Effector CD8-positive, alpha-beta T cell (primary cell): ENCODE measurements at regions not wholly inside any gene's neighbourhood (a gene's known extent, or its start where the extent isn't known, plus 50 kb on each side); places are given as distances from the start of the nearest gene placed in this dataset.

Source experiments
- DNase-seq: peaks from one replicate; lab custom pipeline; 2025; lab: John Stamatoyannopoulos, UW

DNA sequence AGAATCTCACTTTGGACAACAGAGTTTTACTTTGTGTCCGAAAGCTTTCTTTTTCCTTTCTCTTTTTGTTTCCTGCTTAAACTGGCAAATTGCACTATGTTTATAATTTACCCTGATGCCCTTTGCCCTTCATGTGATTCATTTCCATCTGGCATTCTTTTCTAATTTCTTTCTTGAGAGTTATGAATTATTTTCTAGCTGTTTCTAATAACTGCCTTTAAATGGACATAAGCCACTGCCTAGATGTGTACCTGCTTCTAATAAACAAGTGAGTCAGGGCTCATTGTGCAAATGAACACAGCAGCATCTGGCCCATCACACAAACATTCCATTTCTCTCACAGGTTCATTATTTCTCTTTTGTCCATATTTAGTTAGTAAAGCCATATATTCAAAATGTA is 242.3 kb upstream of the GPRIN3 start:
- no peak for DNase-seq

DNA sequence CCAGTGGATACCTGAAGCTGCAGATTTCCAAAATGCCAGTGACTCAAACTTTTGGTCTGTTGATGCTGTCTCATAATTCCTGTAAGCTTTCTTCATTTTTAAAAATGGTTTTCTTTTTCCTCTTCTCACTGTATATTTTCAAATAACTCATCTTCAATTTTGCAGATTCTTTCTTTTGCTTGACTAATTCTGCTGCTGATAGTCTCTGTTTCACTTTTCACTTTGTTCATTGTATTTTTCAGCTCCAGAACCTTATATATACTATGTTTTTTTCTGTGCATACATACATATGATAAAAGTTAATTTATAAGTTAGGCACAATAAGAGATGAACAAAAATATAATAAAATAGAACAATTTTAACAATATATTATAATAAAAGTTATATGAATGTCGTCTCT is 237.7 kb upstream of the GPRIN3 start:
- DNase-seq: no peak

DNA sequence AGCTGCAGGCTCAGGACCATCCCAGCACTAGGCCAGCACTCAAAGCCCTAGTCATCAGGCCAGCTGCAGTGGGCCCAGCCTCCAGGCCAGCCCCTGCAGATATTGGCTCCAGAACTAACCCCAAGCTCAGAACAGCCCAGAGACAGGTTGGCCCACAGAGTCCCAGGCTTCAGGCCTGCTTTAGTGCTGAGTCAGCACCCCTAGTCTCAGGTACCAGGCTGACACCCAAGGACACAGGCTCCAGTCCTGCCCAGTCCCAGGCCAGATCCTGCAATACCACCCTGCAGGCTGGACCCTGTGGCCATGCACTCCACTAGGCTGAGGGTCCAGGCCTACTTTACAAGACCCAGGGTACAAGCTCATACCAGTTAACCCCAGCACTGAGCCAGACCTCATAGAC is 234.4 kb upstream of the GPRIN3 start:
- no peak for DNase-seq

DNA sequence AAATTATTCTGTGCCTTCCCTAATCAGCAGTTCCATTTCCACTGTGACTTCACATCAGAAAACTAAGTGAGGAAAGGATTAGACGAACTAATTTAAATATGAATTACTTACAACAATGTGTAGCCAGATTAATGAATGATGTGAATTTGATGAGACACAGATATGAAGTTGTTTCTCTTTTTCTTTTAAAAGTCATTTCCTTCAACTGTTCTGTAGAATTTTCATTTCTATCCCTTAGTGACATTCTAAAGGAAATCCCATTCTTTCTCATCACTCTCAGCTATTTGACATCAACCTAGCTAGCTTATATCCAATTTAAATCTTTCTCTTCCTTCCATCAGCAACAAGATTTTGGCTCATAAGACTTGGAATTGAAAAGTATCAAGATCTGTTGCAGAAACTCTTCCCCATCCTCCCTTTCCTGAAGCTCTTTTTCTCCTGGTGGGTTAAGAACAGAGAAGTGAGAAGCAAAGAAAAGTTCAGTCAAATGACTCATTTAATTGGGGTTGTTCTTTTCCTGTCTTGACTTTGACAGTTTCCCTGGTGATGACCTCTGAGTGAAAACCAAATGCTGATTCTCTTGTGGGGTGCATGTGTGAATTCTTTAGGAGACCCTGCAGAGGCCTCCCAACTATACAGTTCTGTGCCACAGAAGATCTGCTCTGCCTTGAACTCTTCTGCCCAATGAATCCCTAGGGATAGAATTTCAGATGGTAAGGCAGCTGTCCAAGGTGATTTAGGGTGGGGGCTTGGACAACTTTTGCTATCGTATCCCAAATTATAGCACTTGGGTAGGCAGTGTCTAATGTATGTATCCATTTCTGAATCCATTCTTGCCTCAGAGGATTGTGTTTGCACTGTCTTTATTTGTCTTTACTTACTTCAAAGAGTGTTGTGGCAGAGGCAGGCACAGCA is 232.5 kb upstream of the GPRIN3 start:
- DNase-seq: no peak

DNA sequence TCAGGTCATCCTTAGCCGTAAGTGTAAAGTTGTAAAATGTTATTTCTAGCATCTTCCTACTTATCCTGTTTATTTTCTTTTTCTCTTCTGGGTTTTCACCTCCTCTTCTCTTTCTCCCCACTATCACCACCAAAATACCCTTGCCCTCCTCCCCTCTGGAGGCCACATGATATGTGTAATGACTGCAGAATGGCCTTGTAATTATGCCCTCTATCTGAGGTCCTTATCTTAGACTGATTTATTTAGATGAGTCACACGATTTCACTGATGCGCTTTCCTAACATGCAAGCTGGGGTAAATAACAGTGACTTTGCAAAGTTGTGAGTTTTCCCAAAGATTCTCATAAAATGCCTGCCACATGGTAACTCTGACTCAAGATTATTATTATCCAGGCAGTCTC is 231.8 kb upstream of the GPRIN3 start:
- DNase-seq: no peak

DNA sequence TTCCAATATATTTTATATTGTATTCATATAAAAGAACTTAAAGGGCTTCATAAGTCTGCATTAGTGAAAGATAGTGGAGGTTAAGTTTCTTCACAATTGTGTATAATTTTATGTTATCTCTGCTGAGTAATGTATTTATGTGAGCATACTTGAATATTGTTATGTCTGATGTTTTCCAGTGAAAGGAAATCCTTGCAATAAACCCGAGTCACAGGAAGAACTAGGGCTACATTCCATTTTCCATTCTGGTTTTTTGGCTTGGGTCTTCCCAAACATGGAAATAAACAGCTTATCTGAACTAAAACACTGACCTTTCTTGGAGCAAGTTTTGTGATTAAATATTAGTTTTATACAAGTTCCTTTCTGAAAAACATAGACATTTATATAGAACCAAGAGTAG is 231.3 kb upstream of the GPRIN3 start:
- DNase-seq: no peak

DNA sequence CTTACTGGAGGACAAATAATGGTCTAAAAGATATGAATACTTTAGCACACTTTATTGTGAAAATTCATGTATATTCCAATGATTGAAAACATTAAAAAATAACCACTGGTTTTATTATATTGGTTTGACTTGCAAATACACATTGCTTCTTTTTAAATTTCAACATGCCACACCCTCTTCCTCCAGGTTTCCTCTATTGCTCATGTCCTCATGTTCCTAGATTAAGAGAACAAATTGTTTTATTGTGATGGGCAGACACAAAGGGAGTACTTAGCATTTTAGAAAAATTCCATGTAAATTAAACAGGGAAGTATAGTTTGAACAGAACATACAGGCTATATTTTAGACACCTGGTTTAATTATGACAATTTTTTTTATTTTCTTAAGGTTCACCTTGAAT is 230.6 kb upstream of the GPRIN3 start:
- DNase-seq: no peak

DNA sequence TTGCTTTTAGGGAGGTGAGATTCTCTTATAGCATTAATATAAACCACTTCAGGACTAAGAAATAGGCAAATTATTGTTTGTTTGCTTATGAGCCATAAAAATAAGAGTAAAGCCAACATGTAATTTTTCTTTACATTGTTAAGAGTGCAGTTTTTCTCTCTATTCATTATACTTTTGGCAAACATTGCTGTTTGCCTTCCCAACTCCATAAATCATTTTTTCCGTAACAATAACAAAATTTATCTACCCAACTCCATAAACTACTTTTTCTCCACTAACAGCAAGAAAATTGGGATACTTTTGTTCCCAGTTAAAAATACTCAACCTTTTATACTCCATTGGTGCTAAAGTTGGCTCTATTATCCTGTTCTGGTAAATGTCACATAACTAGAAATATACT is 229.7 kb upstream of the GPRIN3 start:
- DNase-seq: no peak

DNA sequence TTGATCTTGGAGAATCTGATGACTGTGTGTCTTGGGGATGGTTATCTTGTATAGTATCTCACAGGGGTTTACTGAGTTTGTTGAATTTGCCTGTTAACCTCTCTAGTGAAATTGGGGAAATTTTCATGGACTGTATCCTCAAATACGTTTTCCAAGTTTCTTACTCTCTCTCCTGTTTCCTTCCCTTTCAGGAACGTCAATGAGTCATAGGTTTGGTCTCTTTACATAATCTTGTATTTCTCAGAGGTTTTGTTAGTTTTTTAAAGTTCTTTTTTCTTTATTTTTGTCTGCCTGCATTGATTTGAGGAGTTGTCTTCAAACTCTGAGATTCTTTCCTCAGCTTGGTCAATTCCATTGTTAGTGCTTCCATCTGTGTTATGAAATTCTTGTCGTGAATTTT is 227.7 kb upstream of the GPRIN3 start:
- DNase-seq: no peak

DNA sequence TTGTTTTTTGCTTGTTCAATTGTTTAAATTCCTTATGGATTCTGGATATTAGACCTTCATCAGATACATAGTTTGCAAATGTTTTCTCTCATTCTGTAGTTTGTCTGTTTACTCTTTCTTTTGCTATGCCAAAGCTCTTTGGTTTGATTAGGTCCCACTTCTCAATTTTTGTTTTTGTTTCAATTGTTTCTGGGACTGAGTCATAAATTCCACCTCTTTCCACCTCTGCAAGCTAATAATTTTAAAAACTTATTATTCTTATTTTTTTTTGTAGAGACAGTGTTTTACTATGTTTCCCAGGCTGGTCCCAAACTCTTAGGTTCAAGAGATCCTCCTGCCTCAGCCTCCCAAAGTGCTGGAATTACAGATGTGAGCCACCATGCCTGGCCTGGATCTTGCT is 226.8 kb upstream of the GPRIN3 start:
- DNase-seq: no peak

DNA sequence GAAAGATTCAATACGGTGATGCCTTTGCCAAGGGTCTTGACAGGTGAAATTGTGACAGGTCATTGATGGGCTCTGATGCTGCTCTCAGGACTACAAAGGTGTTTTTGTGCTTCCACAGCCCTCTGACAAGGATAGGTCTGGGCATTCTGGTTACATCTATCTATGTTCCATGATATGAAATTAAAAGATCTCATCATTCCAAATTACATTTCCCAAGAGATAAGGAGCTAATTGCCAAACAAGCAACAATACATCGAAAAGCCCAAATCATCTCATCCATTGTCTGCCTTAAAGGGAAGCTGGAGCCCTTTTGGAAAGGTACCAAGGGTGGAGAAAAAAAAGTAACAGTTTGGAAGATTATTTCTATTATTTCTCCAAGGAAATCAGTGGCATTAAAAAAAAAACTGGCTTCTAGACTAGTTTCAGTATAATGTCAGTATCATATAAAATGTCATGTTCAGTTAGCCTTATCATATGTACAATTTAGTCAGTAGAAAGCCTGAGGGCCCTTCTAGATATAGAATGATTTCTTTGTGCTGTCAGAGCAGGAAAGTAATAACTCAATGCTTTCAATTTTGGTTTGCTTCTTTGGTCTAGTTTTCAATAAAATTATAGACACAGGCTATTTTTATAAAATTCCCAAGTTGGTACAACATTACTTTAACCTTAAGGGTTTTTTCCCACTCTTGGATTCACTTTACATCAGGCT is 224.5 kb upstream of the GPRIN3 start:
- DNase-seq: no peak

DNA sequence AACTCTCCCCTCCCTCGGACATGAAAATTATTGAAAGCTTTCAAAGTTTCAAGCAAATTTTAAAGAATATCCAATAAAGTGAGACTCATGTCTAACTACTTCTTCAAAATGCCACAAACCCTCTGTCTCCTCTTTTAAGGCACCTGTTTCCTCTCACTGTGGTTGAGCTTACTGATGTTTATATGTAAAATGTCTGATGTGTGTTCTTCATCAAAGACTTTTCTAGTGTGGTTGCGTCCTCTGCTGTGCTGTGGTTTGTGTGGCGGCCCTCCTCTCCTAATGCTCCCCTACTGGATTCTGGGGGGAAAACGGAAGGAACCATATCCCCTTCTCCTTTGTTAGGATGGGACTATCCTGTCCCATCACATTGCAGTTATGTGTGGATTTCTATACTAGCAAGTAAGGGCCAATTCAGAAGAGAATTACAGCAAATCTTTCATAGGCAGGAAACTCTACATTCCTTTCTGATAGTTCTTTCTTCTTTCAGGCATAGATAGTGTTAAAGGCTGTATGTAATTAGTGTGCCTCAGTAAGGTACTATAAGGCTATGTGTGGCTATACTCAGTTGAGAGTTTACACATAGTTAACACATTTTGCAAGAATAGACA is 221.0 kb upstream of the GPRIN3 start:
- DNase-seq: no peak

DNA sequence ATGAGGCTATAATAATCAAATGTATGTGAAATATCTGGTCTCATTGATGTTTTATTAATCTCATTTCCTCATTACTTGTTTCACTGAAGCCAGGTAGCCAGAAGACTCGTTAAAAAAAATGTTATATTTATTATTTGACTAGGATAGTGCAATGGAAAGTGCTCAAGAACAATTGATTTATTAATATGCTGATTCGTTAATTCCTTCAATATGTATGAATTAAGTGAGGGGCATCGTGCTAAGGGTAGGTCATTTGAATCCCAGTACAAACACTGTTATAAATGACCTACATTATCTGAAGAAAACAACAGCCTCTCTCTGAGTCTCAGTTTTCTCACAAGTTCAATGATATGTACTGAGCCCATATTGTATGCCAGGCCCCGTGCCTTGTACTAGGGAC is 214.2 kb upstream of the GPRIN3 start:
- no peak for DNase-seq

DNA sequence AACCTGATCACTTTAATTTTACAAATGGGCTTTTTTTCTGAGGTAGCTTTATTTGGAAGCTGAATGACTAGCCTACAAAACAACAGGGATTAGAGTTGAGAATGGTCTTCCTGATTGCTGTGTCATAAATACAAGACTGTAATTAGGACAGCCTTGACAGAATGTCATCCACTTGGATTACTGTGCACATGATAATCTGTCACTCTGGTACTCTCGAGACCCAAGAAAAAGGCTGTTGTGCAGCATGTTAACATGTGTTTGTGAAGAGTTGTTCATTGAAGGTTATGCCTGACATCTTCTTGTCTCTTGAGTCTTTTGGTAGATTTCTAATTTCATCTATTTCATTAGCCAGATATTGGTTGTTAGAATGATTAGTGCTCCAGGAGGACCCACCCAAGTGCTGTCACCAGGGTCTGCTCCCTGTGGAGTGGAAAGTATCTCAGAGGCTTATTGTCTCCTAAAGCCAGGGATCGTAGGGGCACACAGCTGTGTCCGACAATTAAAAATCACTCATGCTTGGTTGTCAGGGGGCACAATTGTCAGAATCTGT is 212.2 kb upstream of the GPRIN3 start:
- DNase-seq: no peak

DNA sequence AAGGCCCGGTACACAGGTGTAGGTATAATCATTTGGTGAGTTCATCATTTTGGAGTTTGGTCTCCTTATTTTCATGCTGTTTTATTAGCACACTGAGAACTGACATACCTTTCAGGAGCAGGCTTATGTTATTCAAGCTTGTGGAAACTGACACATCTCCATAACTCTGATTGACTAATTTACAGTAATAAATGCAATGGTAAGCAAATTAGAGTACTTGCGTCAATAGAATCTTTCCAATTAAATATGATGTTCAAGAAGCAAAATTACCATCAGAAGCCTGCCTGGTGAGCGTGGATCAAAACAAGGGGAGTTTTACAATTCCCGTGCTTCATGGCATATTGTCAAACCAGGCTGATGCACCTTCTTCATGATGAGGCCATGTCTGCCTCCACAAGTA is 210.7 kb upstream of the GPRIN3 start:
- no peak for DNase-seq

DNA sequence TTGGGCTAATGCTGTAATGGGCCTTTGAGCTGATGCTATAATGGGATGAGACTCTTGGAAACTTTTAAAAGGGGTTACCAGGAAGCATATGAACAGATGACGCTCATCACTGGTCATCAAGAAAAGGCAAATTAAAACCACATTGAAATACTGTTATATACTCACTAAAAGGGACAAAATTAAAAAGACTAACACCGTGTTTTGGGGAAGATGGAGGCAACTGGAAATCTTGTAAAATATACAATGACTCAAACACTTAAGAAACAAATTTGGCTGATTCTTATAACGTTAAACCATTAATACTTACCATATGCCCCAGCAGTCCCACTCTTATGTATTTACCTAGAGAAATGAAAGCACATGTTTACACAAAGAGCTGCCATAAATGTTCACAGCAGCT is 207.2 kb upstream of the GPRIN3 start:
- DNase-seq: no peak

DNA sequence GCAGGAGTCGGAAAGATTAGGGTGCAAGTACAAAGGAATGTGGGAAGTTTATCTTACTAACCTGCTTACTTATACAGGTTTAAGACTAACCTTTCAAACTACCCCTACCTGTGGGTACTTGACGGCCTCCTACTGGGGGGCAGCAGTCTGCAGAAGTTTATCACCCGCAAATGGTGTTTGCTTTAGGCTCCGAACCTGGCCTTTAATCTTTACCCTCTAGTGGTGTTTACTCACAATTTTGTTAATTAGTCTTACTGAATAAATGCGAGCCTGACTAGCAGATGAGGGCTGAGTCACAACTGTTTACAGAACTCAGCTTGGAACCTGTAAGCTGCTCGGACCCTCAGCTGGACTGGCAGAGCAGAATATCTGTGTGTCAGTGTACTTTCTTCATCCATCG is 204.2 kb upstream of the GPRIN3 start:
- DNase-seq: no peak

DNA sequence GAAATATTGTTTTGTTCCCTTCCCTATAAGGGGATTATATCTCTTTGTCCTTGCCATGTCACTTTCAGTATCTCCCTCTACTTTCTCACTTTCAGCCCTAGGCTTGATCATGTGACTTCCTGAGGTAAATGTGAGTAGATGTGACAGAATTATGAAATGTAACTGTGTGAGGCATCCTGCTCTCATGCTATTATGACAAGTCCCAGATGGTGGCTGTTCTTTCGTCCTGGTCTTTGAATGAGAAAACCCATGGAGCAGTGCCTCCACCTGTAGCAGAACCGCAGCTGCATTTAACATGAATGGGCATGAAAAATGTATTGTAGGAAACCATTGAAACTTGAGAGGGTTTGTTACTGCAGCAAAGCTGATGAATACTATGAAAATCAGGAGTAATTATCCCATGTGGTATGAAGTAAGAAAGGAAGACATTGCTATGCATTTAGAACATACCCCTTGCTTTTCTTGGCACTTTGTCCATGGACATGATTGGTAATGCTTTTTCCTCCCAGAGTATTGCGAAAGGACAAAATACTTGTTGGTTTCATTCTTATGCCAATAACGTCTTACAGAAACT is 202.2 kb upstream of the GPRIN3 start:
- no peak for DNase-seq

DNA sequence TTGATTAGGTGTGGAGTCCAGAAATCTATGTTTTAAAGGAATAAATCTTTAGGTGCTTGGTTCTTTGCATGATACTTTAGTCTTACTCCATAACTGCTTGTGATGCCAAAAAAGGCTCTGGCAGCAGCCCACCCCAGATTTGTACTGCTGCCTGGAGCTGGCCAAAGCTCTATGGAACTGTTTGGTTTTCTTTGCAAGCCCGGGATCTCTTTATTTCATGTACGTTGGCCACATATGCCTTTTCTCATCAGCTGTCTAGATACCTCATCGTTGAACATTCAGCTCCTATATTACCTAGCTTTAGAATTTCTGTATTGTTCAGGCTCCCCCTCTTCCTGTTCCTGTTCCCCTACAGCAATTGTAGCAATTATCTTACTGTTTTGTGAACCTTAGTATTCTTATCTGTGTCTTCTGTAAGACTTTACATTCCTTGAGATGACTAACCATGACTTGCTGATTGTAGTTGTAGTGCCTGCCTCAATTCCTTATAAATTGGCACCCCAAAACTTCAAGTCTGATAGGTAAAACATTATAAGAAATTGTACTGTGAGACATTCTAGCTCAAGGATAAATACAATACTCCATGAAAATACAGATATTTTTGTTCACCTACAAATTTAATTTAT is 199.4 kb upstream of the GPRIN3 start:
- no peak for DNase-seq

DNA sequence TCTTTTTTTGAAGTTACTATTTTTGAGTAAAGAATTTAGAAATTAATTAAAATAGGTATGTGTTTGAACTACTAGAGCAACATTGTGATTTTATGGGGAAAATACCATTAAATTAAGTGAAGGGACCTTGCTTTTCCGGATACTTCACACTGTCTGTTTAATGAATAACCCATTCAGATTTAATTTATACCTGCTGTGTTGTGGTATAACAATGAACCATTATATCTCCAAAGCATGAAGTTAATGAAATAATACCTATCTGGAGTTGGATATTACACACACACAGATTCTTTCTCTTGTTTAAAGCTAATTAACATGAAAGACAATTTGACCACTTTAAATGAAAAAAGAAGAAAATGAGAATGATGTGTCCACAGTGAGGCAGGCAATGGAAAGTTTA is 195.0 kb upstream of the GPRIN3 start:
- DNase-seq: no peak

DNA sequence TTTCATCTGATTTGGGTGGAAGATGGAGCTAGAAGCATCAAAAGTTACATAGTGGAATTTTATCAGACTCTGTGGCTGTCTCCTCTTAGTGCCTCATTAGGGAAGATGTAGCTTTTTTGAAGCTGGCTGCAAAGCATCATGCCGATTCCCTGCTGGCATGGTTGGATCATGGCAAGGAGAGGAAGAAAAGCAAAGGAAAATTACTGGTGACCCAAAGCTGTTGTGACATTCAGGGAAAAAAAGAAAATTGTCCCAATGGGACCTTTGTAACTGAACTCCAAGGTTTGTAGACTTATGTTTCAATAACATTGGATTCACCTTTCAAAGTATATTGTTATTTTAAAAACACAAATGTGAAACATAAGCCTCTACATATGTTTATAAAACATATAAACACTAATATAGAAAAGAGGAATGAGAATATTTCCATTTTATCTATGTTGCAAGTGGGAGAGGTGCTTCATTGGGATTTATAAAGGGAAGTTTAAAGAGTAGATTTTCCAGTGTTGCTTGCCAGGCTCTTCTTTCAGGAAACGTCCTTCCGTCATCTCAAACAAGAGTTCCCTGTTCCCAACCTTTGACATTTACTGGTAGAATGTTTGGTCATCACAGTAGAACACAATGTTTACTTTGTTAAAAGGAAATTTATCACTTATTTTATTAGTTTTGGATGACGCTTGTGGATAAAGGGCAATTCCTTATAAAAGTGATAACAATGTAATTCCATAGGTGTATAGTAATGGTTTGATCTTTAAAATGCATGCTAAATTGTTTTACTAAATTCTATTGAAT is 190.1 kb upstream of the GPRIN3 start:
- DNase-seq: no peak
